GM20000 (cell line): ENCODE measurements at regions not wholly inside any gene's neighbourhood (a gene's known extent, or its start where the extent isn't known, plus 50 kb on each side); places are given as distances from the start of the nearest gene placed in this dataset.

ENCODE experiments used
- DNase-seq: peaks from one replicate; pipeline ENCODE4 v3.0.0; 2012; ENCODE audit warnings: low spot score
- TF ChIP-seq, protein P1 (sequence below): IDR thresholded peaks from 2 replicates; pipeline ENCODE4 v1.5.1; 2012; ENCODE audit warnings: mild to moderate bottlenecking, control low read depth; ENCODE audit errors: extremely low read depth, missing control alignments

DNA sequence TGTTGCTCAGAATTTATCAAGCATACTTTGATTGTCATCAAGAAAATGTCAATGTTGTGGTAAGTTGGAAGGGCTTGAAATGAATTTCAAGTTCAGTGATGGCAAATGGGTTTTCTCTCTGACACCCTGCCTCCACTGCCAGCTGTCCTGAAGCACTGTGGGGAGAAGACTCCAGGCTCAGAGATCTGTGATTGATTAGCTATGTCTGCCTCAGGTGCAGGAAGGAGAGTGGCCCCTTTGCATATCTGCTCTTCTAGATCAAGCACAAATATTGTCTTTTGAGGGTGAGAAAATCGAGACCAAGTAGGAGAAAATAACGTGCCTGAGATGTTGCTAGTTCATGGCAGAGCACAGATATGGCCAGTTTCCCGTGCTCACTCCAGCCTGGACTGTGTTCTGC lies 178.8 kb upstream of the GLI2 start:
- DNase-seq: no peak
- TF ChIP-seq, protein P1, sequence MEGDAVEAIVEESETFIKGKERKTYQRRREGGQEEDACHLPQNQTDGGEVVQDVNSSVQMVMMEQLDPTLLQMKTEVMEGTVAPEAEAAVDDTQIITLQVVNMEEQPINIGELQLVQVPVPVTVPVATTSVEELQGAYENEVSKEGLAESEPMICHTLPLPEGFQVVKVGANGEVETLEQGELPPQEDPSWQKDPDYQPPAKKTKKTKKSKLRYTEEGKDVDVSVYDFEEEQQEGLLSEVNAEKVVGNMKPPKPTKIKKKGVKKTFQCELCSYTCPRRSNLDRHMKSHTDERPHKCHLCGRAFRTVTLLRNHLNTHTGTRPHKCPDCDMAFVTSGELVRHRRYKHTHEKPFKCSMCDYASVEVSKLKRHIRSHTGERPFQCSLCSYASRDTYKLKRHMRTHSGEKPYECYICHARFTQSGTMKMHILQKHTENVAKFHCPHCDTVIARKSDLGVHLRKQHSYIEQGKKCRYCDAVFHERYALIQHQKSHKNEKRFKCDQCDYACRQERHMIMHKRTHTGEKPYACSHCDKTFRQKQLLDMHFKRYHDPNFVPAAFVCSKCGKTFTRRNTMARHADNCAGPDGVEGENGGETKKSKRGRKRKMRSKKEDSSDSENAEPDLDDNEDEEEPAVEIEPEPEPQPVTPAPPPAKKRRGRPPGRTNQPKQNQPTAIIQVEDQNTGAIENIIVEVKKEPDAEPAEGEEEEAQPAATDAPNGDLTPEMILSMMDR: no peak

DNA sequence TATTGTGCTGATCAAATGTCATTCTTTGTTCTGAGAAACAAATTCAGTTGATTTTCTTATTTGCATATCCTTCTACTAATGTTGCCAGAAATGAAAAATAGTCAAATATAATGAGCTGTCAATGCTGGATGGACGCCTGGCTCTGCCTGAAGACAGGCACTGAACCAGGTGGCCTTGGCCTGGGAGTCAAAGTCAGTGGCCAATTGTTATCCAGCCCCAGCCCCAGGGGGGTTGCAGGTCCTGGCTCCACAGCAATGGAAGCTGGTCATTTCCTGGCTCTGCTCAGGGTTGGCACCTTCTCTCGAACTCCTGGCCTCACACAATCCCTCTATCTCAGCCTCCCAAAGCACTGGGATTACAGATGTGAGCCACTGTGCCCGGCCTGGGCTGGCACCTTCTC lies 176.8 kb upstream of the GLI2 start:
- DNase-seq: no peak
- TF ChIP-seq, protein P1: no peak

DNA sequence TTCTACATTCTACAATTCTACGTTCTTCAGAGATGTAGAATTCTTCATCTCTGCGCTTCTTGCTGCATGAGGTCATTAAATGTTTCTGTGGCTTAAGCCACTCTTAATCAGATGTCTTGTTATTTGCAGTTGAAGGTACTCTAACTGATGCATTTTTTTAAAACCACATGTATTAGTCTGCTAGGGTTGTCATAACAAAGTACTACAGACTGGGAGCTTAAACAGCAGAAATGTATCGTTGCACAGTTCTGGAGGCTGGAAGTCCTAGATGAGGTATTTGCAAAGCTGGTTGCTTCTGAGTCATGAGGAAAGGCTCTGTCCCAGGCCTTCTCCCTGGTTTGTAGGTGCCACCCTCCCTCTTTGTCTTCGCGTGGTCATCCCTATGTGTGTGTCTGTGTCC lies 176.3 kb upstream of the GLI2 start:
- DNase-seq: no peak
- TF ChIP-seq, protein P1: no peak

DNA sequence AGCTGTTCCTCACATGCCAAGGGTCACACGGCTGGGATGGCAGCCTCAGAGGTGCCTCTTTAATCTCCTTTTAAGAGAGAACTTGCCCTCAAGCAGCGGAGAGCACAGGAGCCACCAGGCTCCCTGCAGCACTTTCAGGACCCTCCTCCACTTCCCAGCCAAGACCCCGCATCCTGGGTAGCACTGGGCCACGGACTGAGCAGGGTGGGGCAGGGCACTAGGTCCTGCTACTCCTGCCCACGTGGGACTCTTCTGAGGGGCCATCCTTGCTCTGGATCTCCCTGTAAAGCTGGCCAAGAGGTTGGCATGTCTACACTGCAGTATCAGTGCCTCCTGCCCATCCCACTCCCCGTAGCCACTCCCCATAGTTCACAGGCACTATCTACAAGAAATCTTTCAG lies 175.3 kb upstream of the GLI2 start:
- TF ChIP-seq, protein P1: no peak
- DNase-seq: no peak

DNA sequence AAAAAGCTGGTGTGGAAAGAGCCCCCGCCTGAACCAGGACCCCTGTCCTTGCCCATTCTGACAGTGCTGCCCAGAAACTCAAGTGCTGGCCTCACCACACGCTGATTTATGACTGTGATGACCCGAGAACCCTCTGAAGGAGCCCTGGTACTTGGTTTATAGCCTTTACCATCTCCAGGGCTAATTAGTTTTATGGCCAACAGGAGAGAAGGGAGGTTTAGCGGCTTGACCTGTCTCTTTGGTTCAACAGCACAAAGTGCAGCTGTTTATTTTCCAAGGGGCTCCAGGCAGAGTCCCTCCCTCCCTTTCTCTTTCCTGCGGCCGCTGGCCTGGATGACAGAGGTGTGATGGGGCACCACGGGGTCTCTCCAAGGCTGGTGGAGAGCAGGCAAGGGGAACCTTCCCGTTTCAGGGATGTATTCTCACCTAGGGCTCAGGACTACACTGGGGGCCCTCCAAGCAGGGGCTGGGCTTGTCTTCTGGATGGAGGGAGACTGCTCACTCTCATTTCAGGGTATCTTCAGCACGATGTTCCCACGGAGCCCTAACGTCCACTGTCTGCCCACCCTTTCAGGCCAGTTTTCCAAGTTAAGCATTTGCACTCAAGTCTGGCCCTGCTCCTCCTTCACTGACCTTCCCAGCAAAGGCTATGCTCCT lies 174.2 kb upstream of the GLI2 start:
- TF ChIP-seq, protein P1: no peak
- DNase-seq: no peak

DNA sequence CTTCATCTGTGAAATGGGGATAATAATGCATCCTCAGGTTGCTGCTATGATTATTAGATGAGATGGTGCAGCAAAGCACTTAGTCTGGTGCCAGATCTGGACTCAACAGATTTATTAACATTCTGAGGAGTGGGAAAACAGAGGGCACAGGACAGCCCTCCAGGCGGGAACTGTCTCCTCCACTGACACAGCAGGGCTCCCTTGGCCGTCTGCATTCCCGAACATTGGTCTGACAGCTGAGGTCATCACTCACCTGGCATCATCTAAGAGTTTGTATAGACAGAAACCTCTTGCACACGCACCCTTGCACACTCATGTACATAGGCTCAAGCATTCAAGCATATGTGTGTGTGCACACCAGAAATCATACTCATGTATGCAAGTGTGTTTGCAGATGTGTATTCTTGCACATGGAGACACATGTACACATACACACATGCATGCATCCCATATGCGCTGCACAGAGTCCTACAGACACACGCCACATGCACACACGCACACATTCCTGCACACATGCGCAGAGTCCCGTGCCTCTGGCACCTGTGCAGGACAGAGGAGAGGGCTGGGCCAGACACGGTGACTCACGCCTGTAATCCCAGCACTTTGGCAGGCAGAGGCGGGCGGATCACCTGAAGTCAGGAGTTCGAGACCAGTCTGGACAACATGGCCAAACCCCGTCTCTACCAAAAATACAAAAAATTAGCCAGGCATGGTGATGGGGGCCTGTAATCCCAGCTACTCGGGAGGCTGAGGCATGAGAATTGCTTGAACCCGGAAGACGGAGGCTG lies 173.3 kb upstream of the GLI2 start:
- TF ChIP-seq, protein P1: no peak
- no peak for DNase-seq

DNA sequence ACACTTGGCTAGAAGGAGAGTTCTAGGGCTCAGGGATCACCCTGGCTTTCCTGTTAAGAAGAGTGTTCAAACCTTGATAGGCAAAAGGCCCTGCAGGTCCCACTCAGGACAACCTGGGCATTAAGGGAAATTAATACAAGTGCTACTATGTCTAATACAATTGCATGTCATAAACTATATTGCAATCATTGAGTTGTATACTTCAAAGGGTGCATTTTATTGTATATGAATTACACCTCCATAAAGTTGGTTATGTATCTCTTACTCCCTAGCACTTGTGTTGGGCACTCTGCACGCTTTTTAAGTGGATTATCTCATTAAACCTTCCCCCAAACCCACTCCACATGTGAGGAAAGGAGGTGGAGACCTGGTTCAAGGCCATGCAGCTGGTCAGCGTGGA lies 172.1 kb upstream of the GLI2 start:
- TF ChIP-seq, protein P1: no peak
- DNase-seq: no peak
